Stomach (tissue), 8 donors: ENCODE measurements at regions not wholly inside any gene's neighbourhood (a gene's known extent, or its start where the extent isn't known, plus 50 kb on each side); places are given as distances from the start of the nearest gene placed in this dataset.

Experiments
- DNase-seq, 2 donors: peaks; one replicate each; pipeline versions ENCODE4 v3.0.0 to v3.0.0-alpha.2; 2013 to 2019
- H3K27ac ChIP-seq, 5 donors: fragments of 200-600 bp in 4 of 5; sonication (generic) in 4 of 5; one replicate each; pipeline ENCODE4 v1.5.1; 2013 to 2019; ENCODE audit warnings: mild to moderate bottlenecking in 1 of 5, moderate library complexity in 1 of 5
- H3K27me3 ChIP-seq, 3 donors: fragments of 200-600 bp; sonication (generic); one replicate each; pipeline ENCODE4 v1.5.1; 2017 to 2019; ENCODE audit warnings: mixed run types in 1 of 3
- H3K36me3 ChIP-seq, 4 donors: fragments of 200-600 bp; sonication (generic); 1 replicate in 3 of 4; 2 replicates in 1 of 4; pipeline ENCODE4 v1.5.1; 2016 to 2019
- H3K4me1 ChIP-seq, 4 donors: fragments of 200-600 bp; sonication (generic); one replicate each; pipeline ENCODE4 v1.5.1; 2016 to 2019
- H3K4me3 ChIP-seq, 4 donors: fragments of 200-600 bp; sonication (generic) in 3 of 4; one replicate each; pipeline ENCODE4 v1.5.1; 2016 to 2019; ENCODE audit warnings: mild to moderate bottlenecking in 1 of 4
- H3K9me3 ChIP-seq, 4 donors: fragments of 200-600 bp; sonication (generic); one replicate each; pipeline ENCODE4 v1.5.1; 2016 to 2019
- CTCF ChIP-seq, 7 experiments: fragments of 450-650 bp in 4 of 7; fragments of 200-600 bp in 3 of 7; sonication (generic) in 3 of 7; IDR thresholded peaks; one replicate each; pipeline ENCODE4 v1.5.1; 2016 to 2019; ENCODE audit warnings: antibody characterized with exemption in 7 of 7, control low read depth in 2 of 7, mild to moderate bottlenecking in 1 of 7
- EP300 ChIP-seq: sonication (generic); formaldehyde crosslinking; IDR thresholded peaks from one replicate; pipeline ENCODE4 v1.6.1; 2017; ENCODE audit warnings: antibody characterized with exemption
- POLR2A ChIP-seq, 4 donors: fragments of 450-650 bp; IDR thresholded peaks; one replicate each; pipeline ENCODE4 v1.6.1; 2016; ENCODE audit warnings: antibody characterized with exemption in 4 of 4, control low read depth in 2 of 4, mild to moderate bottlenecking in 1 of 4, moderate library complexity in 1 of 4
- POLR2AphosphoS5 ChIP-seq, 3 donors: sonication (generic); formaldehyde crosslinking; IDR thresholded peaks; one replicate each; pipeline ENCODE4 v1.6.1; 2016; ENCODE audit warnings: antibody characterized with exemption in 3 of 3
- WGBS, 5 donors: extraction: QIAGEN DNeasy Blood & Tissue Kit in 3 of 5; methylation state at CpG; one replicate each; pipeline versions ENCODE4 v1.1.5 to v1.1.7; 2013 to 2018; 5-methylcytosine and 5-hydroxymethylcytosine counted together
- intact Hi-C: fragments of 100-400 bp; cut with DNase I; formaldehyde crosslinking; loops from one replicate; pipeline ENCODE4 v1.15.1; 2023; ENCODE audit warnings: low total_unique reads
- donor health status: healthy with polysubstance abuse.
- donor health status: Bipolar disorder and iron deficiency.
- donor health status: healthy.

- no peaks in the 10 kb centered on the region for H3K27me3 ChIP-seq
Observed at GRCh38 chr6:12572896-12573827, 143.4 kb upstream of the PHACTR1 start.

GRCh38 chr6:12575961-12576360 lies 140.6 kb upstream of the PHACTR1 start:
- 82 to 89% (median 85%) methylated on average over 4 of the region's 4 CpGs for WGBS, 5 donors
- no peak overlapping the region for H3K27ac ChIP-seq

More at GRCh38 chr6:12572896-12573827, 143.4 kb upstream of the PHACTR1 start:
- DNase-seq = peak in 1 of 2 donors; percentile 38
- H3K36me3 ChIP-seq = no peaks in the 10 kb centered on the region
- TF ChIP-seq POLR2AphosphoS5 (IDR thresholded peaks at IDR 0.05) = no peak
- TF ChIP-seq CTCF (IDR thresholded peaks at IDR 0.05) = no peak
- TF ChIP-seq EP300 = no peak
- no peak for TF ChIP-seq POLR2A (IDR thresholded peaks at IDR 0.05)
- H3K4me1 ChIP-seq = peaks cover 0 to 20% (median 8%) of the 10 kb centered on the region in 4 donors
- H3K4me3 ChIP-seq = no peak overlapping the region
- intact Hi-C loops = no loop called here
- WGBS, 5 donors = 35 to 44% (median 43%) methylated on average over 4 of the region's 4 CpGs
- H3K27ac ChIP-seq = no peak overlapping the region
- H3K9me3 ChIP-seq = no peaks in the 10 kb centered on the region

GRCh38 chr6:12576389-12576788 lies 140.2 kb upstream of the PHACTR1 start:
- no peaks in the 10 kb centered on the region for H3K36me3 ChIP-seq
- no peaks in the 10 kb centered on the region for H3K27me3 ChIP-seq
- no peak overlapping the region for H3K27ac ChIP-seq
- intact Hi-C loops = no loop called here
- H3K9me3 ChIP-seq = no peaks in the 10 kb centered on the region
- H3K4me1 ChIP-seq = peaks cover 0 to 9% (median 4%) of the 10 kb centered on the region in 4 donors
- TF ChIP-seq EP300 (no peak), POLR2A (IDR thresholded peaks at IDR 0.05) (no peak), CTCF (IDR thresholded peaks at IDR 0.05) (no peak)
- WGBS, 5 donors = 77 to 95% (median 92%) methylated on average over 2 of the region's 2 CpGs
- peak in 1 of 2 donors; percentile 35 for DNase-seq
- no peak overlapping the region for H3K4me3 ChIP-seq

More at GRCh38 chr6:12575961-12576360, 140.6 kb upstream of the PHACTR1 start:
- DNase-seq = no peak
- Histone ChIP-seq H3K9me3 (no peaks in the 10 kb centered on the region), H3K27me3 (no peaks in the 10 kb centered on the region), H3K4me1 (peaks cover 0 to 9% (median 4%) of the 10 kb centered on the region in 4 donors), H3K36me3 (no peaks in the 10 kb centered on the region), H3K4me3 (no peak overlapping the region)
- TF ChIP-seq POLR2AphosphoS5 (IDR thresholded peaks at IDR 0.05) (no peak), POLR2A (IDR thresholded peaks at IDR 0.05) (no peak), CTCF (IDR thresholded peaks at IDR 0.05) (no peak), EP300 (no peak)
- intact Hi-C loops = no loop called here

- no peak for DNase-seq
- TF ChIP-seq CTCF (IDR thresholded peaks at IDR 0.05) = no peak
- no peak for TF ChIP-seq POLR2A (IDR thresholded peaks at IDR 0.05)
- TF ChIP-seq POLR2AphosphoS5 (IDR thresholded peaks at IDR 0.05) = no peak
- TF ChIP-seq EP300 = no peak
- Histone ChIP-seq H3K27ac (no peak overlapping the region), H3K4me1 (peaks cover 0 to 9% (median 4%) of the 10 kb centered on the region in 4 donors), H3K27me3 (no peaks in the 10 kb centered on the region), H3K9me3 (no peaks in the 10 kb centered on the region), H3K4me3 (no peak overlapping the region), H3K36me3 (no peaks in the 10 kb centered on the region)
- intact Hi-C loops = no loop called here
- WGBS, 5 donors = 76 to 86% (median 81%) methylated on average over 8 of the region's 8 CpGs
Observed at GRCh38 chr6:12577124-12577850, 139.3 kb upstream of the PHACTR1 start.
